M059J (cell line): ENCODE measurements at regions not wholly inside any gene's neighbourhood (a gene's known extent, or its start where the extent isn't known, plus 50 kb on each side); places are given as distances from the start of the nearest gene placed in this dataset.
A peak's percentile ranks its signal among the peaks of the same experiment; 100 is the strongest.

Experiments used
- DNase-seq: peaks from one replicate; pipeline ENCODE4 v3.0.0-alpha.2; 2012; ENCODE audit warnings: low read depth

DNA sequence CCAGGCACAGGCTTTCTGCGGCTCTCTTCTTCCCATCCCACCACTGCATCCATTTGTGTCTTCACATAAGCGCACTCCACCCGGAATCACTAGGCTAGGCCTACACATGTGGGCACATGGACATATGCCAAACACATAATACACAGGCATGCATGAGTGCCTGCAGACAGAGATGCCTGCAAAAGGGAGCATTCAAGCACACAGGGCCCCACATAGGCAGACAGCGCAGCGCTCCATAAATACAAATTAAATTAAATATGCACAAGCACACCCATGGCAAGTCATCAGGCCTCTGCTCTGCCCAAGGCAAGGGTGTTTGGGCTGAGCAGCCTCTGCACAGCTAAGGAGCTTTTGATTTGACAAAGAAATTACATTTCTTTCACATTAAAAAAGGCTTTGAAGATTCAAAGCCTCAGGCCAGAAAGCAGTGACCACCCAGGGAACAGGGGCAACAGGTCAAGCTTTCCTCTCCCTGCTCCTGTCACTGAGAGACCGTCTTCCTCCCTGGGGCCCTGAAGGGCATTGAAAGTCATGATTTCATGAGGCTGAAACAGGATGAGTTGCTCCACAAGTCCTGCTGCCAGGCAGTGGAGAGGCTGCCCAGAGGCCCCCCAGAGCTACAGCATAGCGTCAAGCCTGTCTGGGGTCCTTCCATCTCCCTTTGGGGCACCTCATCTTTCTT, 134.2 kb upstream of the LRFN2 start:
- no peak for DNase-seq

DNA sequence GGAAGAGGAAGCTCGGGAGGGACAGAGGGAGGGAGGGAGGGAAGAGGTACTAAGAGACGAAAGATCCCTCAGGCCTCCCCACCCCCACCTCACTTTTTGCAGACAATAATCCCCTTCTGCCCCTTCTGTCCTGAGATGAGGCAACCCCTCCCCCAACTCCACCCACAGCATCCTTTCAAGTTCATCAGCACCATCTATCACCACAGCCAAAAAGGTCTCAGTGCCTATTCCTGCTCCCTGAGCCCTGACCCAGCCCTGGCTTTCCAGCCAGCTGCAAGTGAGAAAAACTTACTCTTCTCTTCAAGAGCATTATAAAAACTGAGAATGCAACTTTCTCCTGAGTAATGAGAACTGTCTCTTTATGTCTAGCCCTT, 133.2 kb upstream of the LRFN2 start:
- no peak for DNase-seq

DNA sequence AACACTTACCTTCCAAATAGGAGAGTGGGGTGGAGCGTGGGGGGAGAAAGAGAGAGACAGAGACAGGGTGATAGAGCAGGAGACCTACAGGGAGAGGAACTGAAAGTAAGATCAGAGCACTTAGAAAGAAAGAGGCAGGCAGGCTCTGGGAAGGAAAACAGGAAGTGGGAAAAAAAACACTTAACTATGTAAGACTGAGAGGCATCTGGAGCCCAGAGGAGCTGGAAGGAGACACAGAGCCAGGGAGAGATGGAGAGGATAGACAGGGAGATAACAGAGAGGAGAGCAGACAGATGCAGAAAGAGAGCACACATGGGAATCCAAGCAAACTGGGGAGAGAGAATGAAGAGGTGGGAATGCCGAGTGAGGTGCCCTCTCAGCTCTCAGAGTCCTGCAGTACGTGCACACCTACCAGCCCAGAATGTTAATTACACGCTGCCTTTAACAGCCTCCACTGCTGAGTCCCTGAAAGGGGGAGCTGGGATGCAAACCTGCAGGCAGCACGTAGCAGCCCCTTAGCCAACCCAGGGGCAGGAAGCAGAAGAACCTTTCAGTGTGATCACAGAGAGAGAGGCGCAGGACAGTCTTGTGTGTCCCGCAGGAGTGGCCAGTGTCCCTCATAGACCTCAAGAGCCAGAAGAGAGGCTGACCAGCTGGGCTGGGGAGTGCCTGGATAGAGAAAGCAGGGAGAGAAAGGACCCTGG, 132.7 kb upstream of the LRFN2 start:
- peak; percentile 65 for DNase-seq

DNA sequence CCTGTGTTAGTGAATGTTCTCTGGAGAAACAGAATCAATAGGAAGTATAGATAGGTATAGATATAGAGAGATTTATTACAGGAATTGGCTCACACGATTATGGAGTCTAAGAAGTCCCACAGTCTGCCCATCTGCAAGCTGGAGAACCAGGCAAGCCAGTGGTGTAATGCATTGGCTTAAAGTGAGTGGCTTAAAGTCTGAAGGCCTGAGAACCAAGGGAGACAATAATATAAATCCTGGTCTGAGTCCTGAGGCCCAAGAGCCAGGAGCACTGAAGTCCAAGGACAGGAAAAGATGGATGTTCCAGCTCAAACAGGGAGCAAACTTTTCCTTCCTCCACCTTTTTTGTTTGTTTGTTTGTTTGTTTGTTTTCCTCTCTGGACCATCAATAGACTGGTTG, 131.2 kb upstream of the LRFN2 start:
- DNase-seq, result no peak

DNA sequence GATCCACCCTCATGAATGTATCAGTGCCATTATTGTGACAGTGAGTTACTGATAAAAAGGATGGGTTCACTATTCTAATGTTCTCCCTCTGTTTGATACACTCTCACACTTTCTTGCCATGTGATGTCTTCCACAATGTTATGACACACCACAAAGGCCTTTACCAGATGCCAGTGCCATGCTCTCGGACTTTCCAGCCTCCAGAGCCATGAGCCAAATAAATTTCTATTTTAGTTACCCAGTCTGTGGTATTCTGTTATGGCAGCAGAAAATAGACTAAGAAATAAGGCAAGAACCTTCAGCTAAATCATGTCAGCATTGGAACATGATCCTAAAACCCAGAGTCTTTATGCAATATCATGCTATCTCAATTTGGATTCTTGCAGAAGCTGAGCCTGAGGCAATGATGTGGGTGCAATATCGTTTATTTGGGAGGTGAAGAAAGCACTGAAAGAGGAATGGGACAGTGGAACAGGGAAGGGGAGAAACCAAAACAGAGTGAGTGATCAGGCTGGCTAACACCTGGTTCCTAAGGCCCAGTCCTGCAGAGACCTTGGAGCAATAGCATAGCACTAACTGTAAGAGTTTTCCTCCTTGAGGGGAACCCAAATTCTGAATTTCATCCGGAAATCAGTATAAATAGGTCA, 130.4 kb upstream of the LRFN2 start:
- DNase-seq, result peak; percentile 14

DNA sequence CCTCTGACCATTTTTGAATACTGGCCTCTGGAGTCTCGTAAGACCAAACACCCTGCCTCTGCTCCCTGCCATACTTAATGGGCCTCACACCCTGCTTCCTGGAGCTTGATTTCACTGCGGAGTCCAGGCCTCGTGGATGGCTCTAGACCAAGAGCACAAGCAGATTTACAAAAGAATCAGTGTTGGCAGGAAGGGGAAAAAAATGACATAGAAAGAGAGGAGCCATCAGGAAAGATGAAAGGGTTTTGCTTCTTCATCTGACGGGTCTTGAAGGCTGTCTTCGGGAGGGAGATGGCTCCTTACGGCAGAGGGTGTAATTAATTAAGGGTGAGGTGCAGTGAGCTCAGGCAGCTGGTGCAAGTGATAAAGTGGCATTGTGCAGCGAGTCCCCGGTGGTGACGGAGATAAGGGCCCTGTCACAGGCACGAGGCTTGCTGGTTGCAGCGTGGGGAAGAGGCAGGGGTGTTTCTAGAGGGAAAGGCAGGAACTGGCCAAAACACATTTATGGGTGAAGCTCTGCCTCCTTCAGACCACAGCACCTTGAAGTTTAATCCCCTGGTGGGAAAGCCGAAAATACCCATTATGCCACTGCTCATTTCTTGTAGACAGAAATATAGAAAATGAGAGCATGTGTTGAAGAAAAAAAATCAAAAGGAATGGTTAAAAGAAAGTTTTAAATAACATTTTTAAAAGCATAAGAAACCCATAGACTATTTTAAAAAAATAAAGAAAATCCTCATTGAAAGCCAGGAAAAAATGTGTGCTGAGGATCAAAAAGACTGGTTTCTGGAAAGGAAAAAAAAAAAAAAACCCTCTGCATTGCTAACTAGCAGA, 128.6 kb upstream of the LRFN2 start:
- no peak for DNase-seq

DNA sequence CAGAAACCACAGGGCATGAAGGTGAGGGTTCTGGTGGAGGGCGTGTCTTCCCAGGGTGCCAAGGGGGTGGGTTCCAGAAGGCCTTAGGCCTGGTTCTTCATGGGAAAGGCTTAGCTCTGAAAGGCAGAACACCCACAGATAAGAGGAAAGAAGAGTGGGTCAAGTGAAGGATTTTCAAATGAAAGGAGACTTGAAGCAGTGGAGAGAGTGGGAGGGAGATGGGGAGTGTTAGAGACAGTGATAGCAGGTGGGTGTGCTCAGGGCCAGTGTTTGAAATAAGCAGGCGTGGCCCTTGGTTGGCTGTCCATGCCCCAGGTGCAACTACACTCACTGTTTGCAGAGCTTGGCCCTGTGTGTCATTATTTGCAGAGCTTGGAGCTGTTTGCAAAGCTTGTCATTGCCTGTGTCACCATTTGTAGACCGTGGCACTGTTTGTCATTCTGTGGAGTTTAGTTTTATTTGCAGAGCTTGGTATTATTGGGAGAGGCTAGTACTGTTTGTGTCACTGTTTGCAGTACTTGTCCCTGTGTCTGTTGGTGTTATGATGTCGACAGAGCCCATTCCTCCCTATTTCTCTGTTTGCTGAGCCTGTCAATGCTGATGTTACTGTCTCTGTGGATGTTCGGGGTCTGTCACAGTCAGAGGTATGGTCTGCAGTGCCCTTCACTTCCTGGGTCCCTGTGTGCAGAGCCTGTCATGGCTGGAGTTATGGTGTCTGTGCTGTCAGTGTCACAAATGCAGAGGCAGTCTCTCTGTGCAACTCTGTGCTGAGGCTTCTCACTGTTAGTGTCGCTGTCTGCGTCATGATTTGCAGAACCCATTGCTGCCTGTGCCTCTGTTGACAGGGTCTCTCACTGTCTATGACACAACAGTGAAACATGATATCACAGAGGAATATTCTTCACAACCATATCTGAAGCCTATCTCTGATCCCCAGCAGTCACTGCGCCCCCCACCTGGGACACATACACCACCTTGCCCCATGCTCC, 127.7 kb upstream of the LRFN2 start:
- DNase-seq, result no peak

DNA sequence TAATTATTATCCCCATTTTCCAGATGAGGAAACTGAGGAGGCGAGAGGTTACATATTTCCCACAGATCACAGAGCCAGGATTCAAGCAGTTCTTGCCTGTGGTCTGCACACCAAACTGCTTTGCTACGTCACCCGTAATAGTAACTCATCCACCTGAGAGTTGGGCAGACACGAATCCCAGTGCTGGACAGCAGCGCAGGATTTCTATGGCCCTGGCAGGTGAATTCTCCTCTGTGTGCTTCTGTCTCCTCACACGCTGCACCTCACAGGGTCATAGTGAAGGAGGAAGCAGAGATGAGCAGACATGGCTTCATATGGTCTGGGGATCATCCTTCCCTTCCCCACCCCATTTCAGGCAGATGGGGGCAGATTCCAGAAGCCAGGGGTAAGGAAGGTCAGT, 127.0 kb upstream of the LRFN2 start:
- no peak for DNase-seq

DNA sequence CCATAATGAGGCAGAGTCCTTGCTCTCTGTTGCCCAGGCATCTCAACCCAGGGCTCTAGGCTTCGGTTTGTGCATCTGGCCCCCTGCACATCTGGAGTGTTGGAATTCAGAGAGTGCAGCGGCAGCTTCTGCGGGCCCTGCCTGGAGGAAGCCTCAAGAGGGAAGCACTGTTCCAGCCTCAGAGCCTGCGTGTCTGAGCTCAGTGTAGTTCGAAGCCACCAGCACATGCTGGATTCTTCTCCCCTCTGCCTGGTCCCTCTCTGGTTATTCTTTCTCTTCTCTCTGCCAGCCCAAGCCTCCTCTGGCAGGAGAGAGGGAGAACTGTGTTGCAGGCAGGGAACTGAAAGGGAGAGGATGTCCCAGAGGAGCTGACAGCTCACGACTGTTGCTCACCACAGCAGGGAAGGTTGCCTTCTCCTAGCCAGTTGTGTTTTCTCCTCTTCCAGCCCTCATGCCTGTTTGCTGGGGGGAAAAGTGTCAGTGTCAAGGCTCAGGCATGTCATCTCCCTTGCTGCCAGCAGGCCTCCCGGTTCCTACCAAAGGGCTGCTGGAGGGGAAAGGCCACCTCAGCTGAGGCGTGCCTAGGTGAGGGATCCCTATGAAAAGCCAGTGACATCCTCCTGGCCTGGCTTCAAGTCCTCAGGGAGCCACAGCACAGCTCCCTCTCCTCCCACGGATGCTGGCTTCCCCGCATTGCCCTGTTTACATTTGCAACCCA, 126.0 kb upstream of the LRFN2 start:
- DNase-seq, result no peak

DNA sequence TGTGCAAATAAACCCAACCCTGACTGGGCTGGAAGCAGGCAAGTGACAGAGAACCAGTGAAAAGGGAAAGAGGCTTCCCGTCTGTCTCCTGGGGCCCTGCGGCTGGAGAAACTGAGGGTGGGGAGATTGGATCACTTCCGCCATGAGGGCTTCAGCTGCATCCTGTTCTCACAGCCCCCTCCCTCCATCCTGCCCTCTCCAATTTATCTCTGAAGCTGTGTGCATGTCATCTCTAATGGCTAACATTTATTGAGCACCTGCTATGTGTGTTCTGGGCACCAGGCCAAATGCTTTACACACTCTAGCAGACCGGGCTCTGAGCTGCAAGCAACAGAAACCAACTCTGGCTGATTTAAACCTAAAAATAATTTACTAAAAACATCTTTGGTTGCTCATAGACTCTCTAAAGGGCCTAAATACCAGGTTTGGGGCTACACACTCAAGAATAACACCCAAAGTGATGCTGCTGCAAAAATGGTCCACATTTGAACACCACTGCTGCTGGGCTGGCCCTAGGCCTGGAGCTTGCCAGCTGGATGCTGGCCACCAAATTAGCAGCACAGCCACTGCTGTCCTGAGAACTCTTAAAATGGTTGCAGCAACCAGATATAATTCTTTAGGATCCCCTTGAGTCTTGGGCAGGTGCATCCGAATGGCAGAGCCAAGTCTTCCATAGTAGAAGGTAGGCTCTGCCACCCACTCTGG, 123.6 kb upstream of the LRFN2 start:
- no peak for DNase-seq

DNA sequence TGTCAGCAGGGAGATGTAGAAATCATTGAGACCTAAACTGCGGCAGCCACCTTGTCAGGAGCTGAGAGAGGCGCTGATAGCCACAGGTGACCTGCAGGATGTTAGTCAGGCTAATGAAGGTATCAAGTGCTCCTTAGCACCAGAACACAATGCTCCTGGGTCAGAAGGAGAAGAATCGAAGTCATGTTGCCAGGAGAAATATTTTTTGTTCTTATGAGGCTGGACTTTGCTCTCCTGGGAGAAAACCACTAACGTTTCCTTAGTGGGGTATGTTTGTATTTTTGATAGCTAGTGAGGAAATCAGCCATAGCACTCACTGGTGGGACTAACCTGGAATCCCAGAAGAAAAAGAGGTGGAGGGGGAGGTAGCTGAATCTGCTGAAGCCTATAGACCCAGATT, 120.9 kb upstream of the LRFN2 start:
- DNase-seq, result no peak

DNA sequence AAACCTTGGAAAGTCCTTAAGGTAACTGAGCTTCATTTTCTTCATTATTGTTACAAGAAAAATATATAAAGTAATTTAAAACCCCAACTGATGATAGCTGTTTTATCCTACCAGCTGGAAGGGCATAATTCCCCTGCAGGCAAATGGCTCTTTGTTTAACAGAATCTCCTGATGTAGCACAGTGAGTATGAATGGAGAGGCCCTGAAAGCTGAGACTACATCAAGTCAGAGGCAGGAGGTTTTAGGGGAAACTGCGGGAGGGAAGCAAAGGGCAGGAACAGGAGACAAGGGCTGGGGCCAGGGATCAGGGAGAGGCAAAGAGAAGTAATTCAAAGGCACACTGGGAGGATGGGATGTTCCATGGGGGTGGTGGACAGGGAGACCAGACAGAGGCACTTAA, 119.0 kb upstream of the LRFN2 start:
- no peak for DNase-seq

DNA sequence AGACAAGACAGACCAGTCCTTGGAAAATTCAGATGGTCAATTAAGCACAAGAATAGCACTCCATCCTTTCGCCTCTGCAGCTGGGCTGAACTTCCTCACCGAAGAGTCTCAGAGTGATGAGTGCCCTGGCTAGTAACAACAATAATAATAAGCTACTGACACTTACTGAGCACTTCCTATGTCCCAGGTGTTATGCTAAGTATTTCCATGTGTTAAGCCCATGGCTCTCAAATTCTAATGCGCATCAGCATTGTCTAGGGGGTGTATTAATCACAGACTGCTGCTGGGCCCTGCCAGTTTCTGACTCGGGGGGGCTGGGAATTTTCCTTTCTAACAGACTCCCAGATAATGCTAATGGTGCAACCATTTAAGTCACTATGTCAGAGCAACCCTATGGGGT, 118.2 kb upstream of the LRFN2 start:
- no peak for DNase-seq

DNA sequence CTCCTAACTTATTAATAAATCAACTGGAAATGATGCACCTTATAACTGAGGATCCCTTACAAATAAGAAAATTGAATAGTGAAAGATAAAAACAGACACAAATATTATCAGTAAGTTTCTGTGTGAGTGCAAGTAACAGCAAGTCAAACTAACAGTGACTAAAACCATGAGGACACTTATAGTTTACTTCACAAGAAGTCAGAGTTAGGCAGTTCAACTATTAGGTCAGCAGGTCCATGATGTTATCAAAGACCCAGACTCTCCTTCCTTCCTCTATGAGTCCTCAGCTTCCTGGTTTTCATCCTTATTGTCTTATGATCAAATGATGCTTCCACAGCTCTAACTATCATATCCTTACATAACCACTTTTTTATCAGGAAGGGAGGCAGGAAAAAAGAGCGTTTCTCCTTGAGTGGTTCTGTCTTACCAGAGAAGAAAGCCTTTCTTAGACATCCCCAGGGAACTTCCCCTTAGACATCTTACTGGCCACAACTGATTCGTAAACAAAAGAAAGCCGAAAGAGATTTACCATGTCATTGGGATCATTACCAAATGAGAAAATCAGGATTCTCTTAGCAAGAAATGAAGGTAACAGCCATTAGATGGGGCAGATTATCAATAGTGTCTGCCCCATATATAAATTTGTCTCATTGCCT, 114.3 kb upstream of the LRFN2 start:
- no peak for DNase-seq

DNA sequence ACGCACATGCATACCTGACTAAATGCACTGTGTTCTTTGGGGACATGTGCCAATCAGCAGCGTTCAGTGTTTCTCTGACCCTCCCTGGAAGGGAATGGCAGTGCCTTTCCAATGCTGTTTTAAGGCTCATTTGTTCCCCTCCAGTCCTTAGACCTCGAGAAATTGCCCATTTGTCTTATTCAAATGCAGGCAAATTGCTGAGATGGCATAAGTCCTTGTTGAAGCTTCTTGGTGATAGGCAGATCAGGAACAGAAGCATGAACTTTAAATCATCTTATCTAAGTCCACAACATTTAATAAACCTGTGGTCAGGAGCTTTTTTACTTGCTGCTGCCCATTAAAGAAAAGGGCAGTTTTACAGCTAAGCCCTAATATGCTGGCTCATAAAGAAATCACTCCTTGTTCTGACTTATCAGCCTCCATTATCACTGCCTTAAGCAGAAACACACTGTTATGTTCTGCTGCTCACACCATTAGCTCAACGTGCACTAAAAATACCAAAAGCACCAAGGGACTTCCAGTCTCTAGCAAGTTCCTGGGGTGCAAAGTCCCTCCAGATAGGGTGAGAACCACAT, 112.9 kb upstream of the LRFN2 start:
- DNase-seq, result no peak

DNA sequence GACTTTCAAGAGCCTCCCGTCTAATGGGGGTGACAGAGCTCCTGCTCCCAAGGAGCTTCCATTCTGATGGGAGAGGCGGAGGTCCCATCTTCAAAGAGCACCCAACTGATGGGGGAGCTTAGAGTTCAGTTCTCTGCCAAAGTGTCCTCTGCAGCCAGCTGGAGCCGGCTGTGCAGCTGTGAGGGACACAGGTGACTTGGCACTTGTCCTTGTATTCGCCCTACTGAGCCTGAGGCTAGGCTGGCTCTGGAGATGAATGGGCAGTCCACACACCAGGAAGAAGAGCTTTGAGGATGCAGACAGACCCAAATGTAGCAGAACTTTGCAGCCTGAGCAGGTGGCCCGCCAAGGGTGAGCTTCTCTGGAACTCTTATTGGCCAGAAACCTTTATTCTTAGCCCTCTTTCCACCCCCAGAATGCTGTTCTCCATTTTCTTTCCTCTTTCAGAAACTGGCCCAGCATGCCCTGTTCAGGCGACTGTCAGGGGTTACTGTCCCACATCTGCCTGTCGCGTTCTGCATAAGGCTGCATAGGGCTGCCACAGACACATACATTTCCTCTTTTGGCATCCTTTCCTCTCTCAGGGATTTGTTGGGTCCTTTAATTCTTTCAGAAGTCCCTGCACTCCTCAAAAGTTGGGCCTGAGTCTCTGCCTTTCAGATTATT, 108.7 kb upstream of the LRFN2 start:
- no peak for DNase-seq

DNA sequence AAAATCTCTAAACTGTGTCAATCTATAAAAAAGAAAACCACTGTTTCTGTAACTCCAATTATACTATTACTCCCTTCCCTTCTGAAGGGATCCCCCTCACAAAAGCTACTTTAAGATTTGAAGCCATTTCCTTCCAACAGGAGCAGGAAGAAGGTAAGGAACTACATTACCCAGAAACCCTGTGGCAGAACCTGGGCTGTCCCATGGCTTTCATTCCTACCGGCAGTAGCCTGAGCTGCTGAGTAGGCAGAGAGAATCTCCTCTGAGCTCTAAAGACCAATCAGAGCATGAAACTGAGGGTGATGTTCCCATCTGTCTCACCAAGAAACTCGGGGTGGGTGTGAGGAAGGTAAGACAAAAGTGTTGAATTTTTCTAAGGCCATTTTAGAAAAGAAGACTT, 108.0 kb upstream of the LRFN2 start:
- DNase-seq, result peak; percentile 26

DNA sequence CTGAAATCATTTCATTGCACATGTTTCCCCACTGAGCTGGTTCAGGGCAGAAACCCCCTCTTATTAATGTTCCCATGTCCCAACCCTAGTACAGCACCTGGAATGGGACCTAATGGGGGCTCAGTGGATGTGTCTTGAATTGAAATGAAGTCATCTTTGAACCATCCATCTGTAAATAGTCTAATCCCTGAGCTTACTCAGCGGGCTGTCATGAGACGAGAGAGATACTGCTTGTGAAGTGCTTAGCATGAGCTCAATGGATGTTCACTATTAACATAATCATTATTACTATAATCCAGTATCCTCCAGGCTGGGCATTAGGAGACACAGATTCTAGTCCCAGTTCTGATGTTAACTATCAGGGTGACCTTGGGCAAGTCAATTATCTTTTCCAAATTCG, 106.6 kb upstream of the LRFN2 start:
- DNase-seq, result no peak
